ENCODE measurements at regions not wholly inside any gene's neighbourhood (a gene's known extent, or its start where the extent isn't known, plus 50 kb on each side); places are given as distances from the start of the nearest gene placed in this dataset.
A peak's percentile ranks its signal among the peaks of the same experiment; 100 is the strongest.

DNA sequence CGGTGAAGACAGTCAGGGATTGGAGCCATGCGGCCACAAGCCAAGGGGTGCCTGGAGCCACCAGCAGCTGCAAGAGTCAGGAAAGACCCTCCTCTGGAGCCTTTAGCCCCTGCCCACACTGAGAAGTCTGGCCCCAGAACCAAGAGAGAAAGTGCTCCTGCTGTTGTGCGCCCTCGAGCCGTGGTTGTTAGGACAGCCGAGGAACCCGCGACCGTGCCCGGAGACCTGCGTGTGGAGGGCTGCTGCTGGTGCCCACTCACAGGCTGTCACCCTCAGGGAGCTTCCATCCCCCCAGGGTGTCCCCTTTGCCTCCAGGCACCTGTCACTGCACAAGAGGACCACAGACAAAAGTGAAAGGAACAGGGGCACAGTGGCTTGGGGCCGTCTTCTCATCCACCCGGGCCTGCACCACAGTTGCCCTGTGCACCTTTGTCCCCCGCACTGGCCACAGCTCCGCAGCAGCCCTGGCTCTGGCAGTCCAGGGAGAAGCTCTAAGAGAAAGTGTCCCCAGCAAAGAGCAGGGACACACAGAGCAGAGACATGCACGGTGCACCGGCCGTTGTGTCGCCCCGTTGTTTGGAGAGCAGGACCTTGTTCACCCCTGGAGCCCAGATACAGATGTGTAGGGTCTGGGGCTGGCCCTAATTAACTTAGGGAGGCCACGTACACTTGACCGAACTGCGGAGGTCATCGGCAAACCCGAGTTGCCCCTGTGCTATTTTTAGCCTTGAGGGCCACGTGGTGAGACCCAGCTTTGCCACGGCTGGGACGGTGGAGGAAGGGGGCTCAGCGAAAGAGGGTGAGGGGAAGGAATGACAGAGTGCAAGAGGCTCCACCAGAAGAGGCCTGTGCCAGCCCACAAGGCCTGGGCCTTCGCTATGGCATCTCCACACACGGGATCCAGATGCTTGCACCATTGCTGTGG lies 329.2 kb downstream of the C16orf95 start:
- H3K4me3 ChIP-seq (ENCODE audit: insufficient read depth, low read depth, low read length), result no peak overlapping the region
- H3K27ac Mint-ChIP-seq (ENCODE audit: unreplicated experiment), result peak overlapping the region; percentile 29
- peaks cover 13% of the 10 kb centered on the region for H3K27me3 Mint-ChIP-seq (ENCODE audit: low read depth, unreplicated experiment)
- H3K9me3 Mint-ChIP-seq (ENCODE audit: unreplicated experiment), result no peaks in the 10 kb centered on the region
- H3K27ac ChIP-seq (ENCODE audit: low read depth, low read length), result no peak overlapping the region
- FAIRE-seq (no peak), DNase-seq (ENCODE audit: low read depth) (no peak)
- TF ChIP-seq, protein P1, sequence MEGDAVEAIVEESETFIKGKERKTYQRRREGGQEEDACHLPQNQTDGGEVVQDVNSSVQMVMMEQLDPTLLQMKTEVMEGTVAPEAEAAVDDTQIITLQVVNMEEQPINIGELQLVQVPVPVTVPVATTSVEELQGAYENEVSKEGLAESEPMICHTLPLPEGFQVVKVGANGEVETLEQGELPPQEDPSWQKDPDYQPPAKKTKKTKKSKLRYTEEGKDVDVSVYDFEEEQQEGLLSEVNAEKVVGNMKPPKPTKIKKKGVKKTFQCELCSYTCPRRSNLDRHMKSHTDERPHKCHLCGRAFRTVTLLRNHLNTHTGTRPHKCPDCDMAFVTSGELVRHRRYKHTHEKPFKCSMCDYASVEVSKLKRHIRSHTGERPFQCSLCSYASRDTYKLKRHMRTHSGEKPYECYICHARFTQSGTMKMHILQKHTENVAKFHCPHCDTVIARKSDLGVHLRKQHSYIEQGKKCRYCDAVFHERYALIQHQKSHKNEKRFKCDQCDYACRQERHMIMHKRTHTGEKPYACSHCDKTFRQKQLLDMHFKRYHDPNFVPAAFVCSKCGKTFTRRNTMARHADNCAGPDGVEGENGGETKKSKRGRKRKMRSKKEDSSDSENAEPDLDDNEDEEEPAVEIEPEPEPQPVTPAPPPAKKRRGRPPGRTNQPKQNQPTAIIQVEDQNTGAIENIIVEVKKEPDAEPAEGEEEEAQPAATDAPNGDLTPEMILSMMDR (IDR thresholded peaks at IDR 0.05; ENCODE audit: insufficient read depth, low read depth, low read length), result no peak
- no peak for TF ChIP-seq EZH2 (IDR thresholded peaks at IDR 0.05; ENCODE audit: insufficient read depth, low read length)
- H3K36me3 Mint-ChIP-seq (ENCODE audit: low read depth, unreplicated experiment), result no peaks in the 10 kb centered on the region
- no peak overlapping the region for H3K4me2 ChIP-seq (ENCODE audit: low read length)
- H3K36me3 ChIP-seq (ENCODE audit: insufficient read depth, low read length), result no peaks in the 10 kb centered on the region
- H3K9ac ChIP-seq (ENCODE audit: low read length), result no peak overlapping the region
- no peaks in the 10 kb centered on the region for H4K20me1 ChIP-seq (ENCODE audit: insufficient read depth, low read length)
- peaks cover 3% of the 10 kb centered on the region for H3K9me3 ChIP-seq (ENCODE audit: insufficient read depth, low read depth, low read length)
- no peak overlapping the region for H2AFZ ChIP-seq (ENCODE audit: low read depth, low read length)
- peaks cover 16% of the 10 kb centered on the region for H3K4me1 ChIP-seq (ENCODE audit: insufficient read depth, low read length)
- no peak overlapping the region for H3K4me3 Mint-ChIP-seq (ENCODE audit: unreplicated experiment)
- no peaks in the 10 kb centered on the region for H3K79me2 ChIP-seq (ENCODE audit: insufficient read depth, low read length)
- H3K27me3 ChIP-seq (ENCODE audit: insufficient read depth, low read length), result no peaks in the 10 kb centered on the region
- peaks cover 18% of the 10 kb centered on the region for H3K4me1 Mint-ChIP-seq (ENCODE audit: low read depth, unreplicated experiment)

DNA sequence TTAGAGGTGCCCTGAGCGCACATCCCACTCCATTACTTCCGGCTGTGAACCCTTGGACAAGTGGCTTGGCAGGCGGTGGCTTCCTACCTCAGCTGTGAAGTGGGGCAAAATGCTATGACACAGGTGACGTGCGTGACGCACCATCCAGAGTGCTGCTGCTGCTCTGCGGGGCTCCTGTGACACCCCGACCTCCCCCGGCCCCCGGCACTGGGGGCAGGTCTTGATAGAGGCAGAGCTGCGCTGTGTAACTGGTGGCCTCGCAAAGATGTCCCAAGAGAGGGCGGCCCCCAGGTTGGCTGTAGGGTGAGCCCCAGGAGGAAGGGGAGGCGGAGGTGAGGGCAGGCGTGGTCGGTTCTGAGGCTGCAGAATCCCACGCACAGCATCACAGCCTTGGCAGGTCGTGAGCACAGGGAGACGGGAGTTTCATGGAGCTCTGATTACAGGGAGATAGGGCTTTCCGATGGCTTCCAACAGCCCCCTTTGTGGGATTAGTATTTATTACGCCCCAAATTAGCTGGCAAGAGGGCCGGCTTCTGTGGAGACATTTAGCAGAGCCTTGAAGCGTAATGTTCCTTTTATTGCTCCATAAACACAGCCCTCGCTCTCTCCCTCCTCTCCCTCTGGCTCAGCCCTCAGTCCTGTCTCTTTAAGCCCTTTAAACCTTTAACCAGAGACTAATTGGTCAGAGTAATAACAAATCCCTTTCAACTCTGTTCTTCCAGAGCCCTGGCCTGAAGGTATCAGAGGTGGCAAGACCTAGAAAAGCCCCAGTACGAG lies 328.1 kb downstream of the C16orf95 start:
- Histone ChIP-seq H3K4me2 (ENCODE audit: low read length) (no peak overlapping the region), H3K27ac (ENCODE audit: low read depth, low read length) (no peak overlapping the region), H4K20me1 (ENCODE audit: insufficient read depth, low read length) (no peaks in the 10 kb centered on the region), H3K4me1 (ENCODE audit: insufficient read depth, low read length) (peaks cover 20% of the 10 kb centered on the region), H3K9me3 (ENCODE audit: insufficient read depth, low read depth, low read length) (peaks cover 3% of the 10 kb centered on the region), H3K79me2 (ENCODE audit: insufficient read depth, low read length) (no peaks in the 10 kb centered on the region), H3K36me3 (ENCODE audit: insufficient read depth, low read length) (no peaks in the 10 kb centered on the region), H3K9ac (ENCODE audit: low read length) (no peak overlapping the region), H2AFZ (ENCODE audit: low read depth, low read length) (no peak overlapping the region), H3K27me3 (ENCODE audit: insufficient read depth, low read length) (no peaks in the 10 kb centered on the region), H3K4me3 (ENCODE audit: insufficient read depth, low read depth, low read length) (no peak overlapping the region)
- FAIRE-seq, result no peak
- H3K27me3 Mint-ChIP-seq (ENCODE audit: low read depth, unreplicated experiment), result peaks cover 9% of the 10 kb centered on the region
- H3K27ac Mint-ChIP-seq (ENCODE audit: unreplicated experiment), result no peak overlapping the region
- TF ChIP-seq EZH2 (IDR thresholded peaks at IDR 0.05; ENCODE audit: insufficient read depth, low read length), result no peak
- TF ChIP-seq, protein P1 (IDR thresholded peaks at IDR 0.05; ENCODE audit: insufficient read depth, low read depth, low read length), result no peak
- H3K4me3 Mint-ChIP-seq (ENCODE audit: unreplicated experiment), result no peak overlapping the region
- peaks cover 22% of the 10 kb centered on the region for H3K4me1 Mint-ChIP-seq (ENCODE audit: low read depth, unreplicated experiment)
- no peak for DNase-seq (ENCODE audit: low read depth)
- no peaks in the 10 kb centered on the region for H3K9me3 Mint-ChIP-seq (ENCODE audit: unreplicated experiment)
- no peaks in the 10 kb centered on the region for H3K36me3 Mint-ChIP-seq (ENCODE audit: low read depth, unreplicated experiment)

Data from astrocyte (in vitro differentiated cells and primary cell).